ENCODE measurements at regions not wholly inside any gene's neighbourhood (a gene's known extent, or its start where the extent isn't known, plus 50 kb on each side); places are given as distances from the start of the nearest gene placed in this dataset.
A peak's percentile ranks its signal among the peaks of the same experiment; 100 is the strongest.

DNA sequence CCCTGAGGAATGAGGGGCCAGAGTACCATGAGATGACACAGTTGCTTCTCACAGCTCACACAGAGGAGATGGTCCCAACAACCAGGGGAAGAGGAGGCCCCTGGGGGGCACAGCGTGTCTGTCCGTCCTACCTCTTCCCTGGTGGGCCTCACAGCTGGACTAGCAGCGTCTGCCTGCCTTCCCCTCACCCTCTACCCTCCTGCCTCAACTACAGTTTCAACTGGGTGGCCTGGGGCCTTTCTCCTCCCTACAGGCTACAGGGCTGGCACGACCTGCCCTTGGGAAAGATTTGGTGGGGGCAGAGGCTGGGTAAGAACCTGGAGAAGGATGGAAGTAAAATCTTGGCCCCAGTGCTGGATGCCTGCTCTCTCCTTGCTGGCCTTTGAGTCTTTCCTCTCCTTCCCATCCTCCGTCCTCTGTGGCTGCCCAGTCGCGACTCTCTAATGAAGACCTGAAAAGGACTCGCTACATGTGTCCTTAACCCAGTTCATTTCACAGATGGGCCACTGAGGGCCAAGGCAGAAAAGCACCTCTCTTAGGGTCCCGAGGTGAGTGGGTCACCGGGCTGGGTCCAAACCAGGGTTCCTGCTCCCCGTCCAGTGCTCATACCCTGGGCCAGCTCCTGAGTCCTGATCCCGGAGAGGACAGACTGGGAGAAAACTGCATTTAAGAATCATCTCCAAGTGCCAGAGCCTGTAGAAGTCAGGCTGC lies 232.5 kb downstream of the BCL11B start:
- Mint-ChIP-seq H3K36me3 (ENCODE audit: low read depth) (no peaks in the 10 kb centered on the region), H3K27ac (peak overlapping the region; percentile 6), H3K27me3 (ENCODE audit: low read depth, poor library complexity) (peaks cover 27% of the 10 kb centered on the region), H3K9me3 (peaks cover 4% of the 10 kb centered on the region), H3K4me1 (peaks cover 17% of the 10 kb centered on the region), H3K4me3 (no peak overlapping the region)
- DNase-seq, result no peak
- TF ChIP-seq, protein P1, sequence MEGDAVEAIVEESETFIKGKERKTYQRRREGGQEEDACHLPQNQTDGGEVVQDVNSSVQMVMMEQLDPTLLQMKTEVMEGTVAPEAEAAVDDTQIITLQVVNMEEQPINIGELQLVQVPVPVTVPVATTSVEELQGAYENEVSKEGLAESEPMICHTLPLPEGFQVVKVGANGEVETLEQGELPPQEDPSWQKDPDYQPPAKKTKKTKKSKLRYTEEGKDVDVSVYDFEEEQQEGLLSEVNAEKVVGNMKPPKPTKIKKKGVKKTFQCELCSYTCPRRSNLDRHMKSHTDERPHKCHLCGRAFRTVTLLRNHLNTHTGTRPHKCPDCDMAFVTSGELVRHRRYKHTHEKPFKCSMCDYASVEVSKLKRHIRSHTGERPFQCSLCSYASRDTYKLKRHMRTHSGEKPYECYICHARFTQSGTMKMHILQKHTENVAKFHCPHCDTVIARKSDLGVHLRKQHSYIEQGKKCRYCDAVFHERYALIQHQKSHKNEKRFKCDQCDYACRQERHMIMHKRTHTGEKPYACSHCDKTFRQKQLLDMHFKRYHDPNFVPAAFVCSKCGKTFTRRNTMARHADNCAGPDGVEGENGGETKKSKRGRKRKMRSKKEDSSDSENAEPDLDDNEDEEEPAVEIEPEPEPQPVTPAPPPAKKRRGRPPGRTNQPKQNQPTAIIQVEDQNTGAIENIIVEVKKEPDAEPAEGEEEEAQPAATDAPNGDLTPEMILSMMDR (IDR thresholded peaks at IDR 0.05), result no peak

DNA sequence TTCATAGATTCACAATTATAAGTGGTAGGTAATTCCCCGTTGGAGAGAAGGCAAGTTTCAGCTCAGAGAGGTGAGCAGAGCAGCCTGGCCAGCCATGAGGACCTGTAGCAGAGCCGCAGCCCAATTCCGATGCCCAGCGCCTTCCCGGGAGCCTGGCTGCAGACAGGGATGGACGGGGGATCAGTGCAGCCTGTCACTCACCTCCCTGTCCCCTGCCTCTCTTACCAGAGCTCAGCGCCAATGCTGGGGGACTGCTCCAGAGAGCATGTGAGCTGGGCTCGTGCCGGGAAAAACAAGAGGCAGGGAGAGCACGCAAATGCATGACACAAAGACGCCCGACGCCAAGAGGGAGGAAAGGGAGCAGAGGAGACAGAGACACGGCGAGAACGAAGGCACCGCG lies 231.9 kb downstream of the BCL11B start:
- no peak for DNase-seq
- peaks cover 26% of the 10 kb centered on the region for H3K27me3 Mint-ChIP-seq (ENCODE audit: low read depth, poor library complexity)
- no peak overlapping the region for H3K27ac Mint-ChIP-seq

DNA sequence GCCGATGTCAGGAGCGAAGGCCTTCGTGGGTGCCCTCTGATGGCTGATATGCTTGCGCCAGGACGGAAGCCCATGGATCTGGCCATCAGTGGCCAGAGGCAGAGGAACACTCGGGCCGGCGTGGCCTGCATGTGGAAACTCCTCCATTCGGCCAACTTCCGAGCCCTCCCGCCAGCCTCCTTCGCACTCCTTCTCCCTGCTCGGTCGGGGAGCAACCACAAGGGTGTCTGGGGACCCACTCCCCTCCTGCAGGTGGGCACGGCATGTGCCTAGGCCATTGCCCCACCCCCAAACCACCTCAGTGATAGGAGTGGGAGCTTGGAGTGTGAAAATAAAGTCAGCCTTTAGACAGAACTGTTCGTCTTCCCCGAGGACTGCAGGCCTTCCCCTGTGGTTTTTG lies 231.3 kb downstream of the BCL11B start:
- H3K9me3 Mint-ChIP-seq, result peaks cover 10% of the 10 kb centered on the region
- no peaks in the 10 kb centered on the region for H3K36me3 Mint-ChIP-seq (ENCODE audit: low read depth)
- TF ChIP-seq, protein P1 (IDR thresholded peaks at IDR 0.05), result no peak
- peaks cover 27% of the 10 kb centered on the region for H3K27me3 Mint-ChIP-seq (ENCODE audit: low read depth, poor library complexity)
- H3K27ac Mint-ChIP-seq, result no peak overlapping the region
- no peak overlapping the region for H3K4me3 Mint-ChIP-seq
- peaks cover 10% of the 10 kb centered on the region for H3K4me1 Mint-ChIP-seq
- DNase-seq, result no peak

More for the DNA sequence above, 231.9 kb downstream of the BCL11B start:
- Mint-ChIP-seq H3K4me3 (no peak overlapping the region), H3K9me3 (peaks cover 10% of the 10 kb centered on the region), H3K36me3 (ENCODE audit: low read depth) (no peaks in the 10 kb centered on the region), H3K4me1 (peaks cover 11% of the 10 kb centered on the region)
- TF ChIP-seq, protein P1 (IDR thresholded peaks at IDR 0.05), result no peak

DNA sequence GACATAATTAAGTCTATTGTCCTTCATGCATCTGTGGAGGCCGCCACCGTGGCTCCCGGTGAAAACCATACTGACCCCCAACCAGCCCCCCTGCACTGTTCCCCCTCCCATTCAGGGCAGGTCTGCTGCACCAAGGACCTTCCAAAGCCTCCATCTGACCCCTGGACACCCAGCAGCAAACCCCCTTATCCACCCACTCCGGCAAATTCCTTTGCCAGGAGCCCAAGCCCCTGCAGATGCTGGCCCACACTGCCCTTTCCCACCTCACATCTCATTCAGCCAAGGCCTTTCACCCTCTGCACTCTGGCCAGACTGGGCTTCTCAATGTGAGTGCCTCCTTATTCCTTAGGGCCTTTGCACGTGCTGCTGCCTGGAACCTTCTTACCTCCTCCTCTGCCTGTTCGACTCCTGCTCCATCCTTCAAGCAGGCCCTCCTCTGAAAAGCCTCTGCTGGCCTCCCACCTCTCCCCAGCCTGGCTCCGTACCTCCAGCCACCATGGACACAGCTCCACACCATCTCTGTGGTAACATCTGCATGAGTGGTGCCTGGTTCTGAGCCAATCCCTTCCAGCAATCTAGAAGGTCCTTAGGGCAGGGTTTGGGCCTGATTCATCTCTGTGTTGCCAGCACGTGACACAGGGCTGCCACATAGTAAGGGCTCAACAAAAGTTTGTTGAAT lies 230.7 kb downstream of the BCL11B start:
- Mint-ChIP-seq H3K27ac (no peak overlapping the region), H3K4me3 (no peak overlapping the region), H3K4me1 (peaks cover 7% of the 10 kb centered on the region), H3K36me3 (ENCODE audit: low read depth) (no peaks in the 10 kb centered on the region), H3K27me3 (ENCODE audit: low read depth, poor library complexity) (peaks cover 29% of the 10 kb centered on the region), H3K9me3 (peaks cover 10% of the 10 kb centered on the region)
- TF ChIP-seq, protein P1 (IDR thresholded peaks at IDR 0.05), result no peak
- DNase-seq, result no peak

DNA sequence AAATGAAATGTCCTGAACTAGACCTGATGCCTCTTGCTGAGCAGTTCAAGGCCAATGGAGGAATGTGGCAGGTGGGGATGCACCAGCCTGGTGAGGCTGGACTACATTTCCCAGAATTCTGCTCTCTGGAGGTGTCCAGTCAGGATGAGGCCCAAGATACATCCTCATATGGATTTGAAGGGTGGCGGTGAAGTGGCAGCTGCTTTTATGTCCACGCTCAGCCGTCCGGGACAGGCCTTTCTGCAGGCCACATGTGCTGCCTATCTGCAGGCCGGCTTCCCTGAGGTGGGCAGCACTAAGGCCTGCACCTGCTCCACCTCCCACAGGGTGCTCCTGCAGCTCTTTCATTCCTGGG lies 230.2 kb downstream of the BCL11B start:
- no peaks in the 10 kb centered on the region for H3K36me3 Mint-ChIP-seq (ENCODE audit: low read depth)
- H3K27me3 Mint-ChIP-seq (ENCODE audit: low read depth, poor library complexity), result peaks cover 29% of the 10 kb centered on the region
- no peak overlapping the region for H3K27ac Mint-ChIP-seq
- TF ChIP-seq, protein P1 (IDR thresholded peaks at IDR 0.05), result no peak
- DNase-seq, result no peak
- H3K4me1 Mint-ChIP-seq, result peaks cover 1% of the 10 kb centered on the region
- peaks cover 10% of the 10 kb centered on the region for H3K9me3 Mint-ChIP-seq
- no peak overlapping the region for H3K4me3 Mint-ChIP-seq

Measured in nephron progenitor cell (in vitro differentiated cells).